ENCODE measurements at regions not wholly inside any gene's neighbourhood (a gene's known extent, or its start where the extent isn't known, plus 50 kb on each side); places are given as distances from the start of the nearest gene placed in this dataset.

GRCh38 chr9:113665756-113666155 is 202.2 kb downstream of the RGS3 start:
- Histone ChIP-seq H3K4me3 (ENCODE audit: insufficient read depth, low read length) (no peak overlapping the region), H3K4me2 (ENCODE audit: insufficient read depth, low read length) (no peak overlapping the region), H3K79me2 (ENCODE audit: insufficient read depth, low read length) (no peaks in the 10 kb centered on the region), H2AFZ (ENCODE audit: low read length) (no peak overlapping the region), H3K4me1 (ENCODE audit: insufficient read depth, low read length) (no peaks in the 10 kb centered on the region), H3K36me3 (ENCODE audit: insufficient read depth, low read length) (no peaks in the 10 kb centered on the region), H3K27ac (ENCODE audit: low read depth, low read length) (no peak overlapping the region), H3K9me3 (ENCODE audit: low read depth, low read length) (no peaks in the 10 kb centered on the region), H4K20me1 (ENCODE audit: insufficient read depth, low read length) (no peaks in the 10 kb centered on the region), H3K27me3 (ENCODE audit: insufficient read depth, low read length) (peaks cover 15% of the 10 kb centered on the region)
- no peak for TF ChIP-seq CTCF (IDR thresholded peaks at IDR 0.05; ENCODE audit: extremely low read depth, low read depth, low read length)
- DNase-seq (ENCODE audit: insufficient read length, low spot score, missing footprints) = no peak

GRCh38 chr9:113668061-113668460 is 204.5 kb downstream of the RGS3 start:
- Histone ChIP-seq H3K4me3 (ENCODE audit: insufficient read depth, low read length) (no peak overlapping the region), H3K27ac (ENCODE audit: low read depth, low read length) (no peak overlapping the region), H3K36me3 (ENCODE audit: insufficient read depth, low read length) (no peaks in the 10 kb centered on the region), H3K4me1 (ENCODE audit: insufficient read depth, low read length) (no peaks in the 10 kb centered on the region), H3K79me2 (ENCODE audit: insufficient read depth, low read length) (no peaks in the 10 kb centered on the region), H3K4me2 (ENCODE audit: insufficient read depth, low read length) (no peak overlapping the region), H2AFZ (ENCODE audit: low read length) (no peak overlapping the region), H4K20me1 (ENCODE audit: insufficient read depth, low read length) (no peaks in the 10 kb centered on the region), H3K27me3 (ENCODE audit: insufficient read depth, low read length) (peaks cover 8% of the 10 kb centered on the region), H3K9me3 (ENCODE audit: low read depth, low read length) (no peaks in the 10 kb centered on the region)
- no peak for DNase-seq (ENCODE audit: insufficient read length, low spot score, missing footprints)
- TF ChIP-seq CTCF (IDR thresholded peaks at IDR 0.05; ENCODE audit: extremely low read depth, low read depth, low read length) = no peak

- no peaks in the 10 kb centered on the region for H3K79me2 ChIP-seq (ENCODE audit: insufficient read depth, low read length)
- H3K4me2 ChIP-seq (ENCODE audit: insufficient read depth, low read length) = no peak overlapping the region
- H3K4me1 ChIP-seq (ENCODE audit: insufficient read depth, low read length) = peaks cover 12% of the 10 kb centered on the region
- H3K9me3 ChIP-seq (ENCODE audit: low read depth, low read length) = no peaks in the 10 kb centered on the region
- H3K27ac ChIP-seq (ENCODE audit: low read depth, low read length) = no peak overlapping the region
- H4K20me1 ChIP-seq (ENCODE audit: insufficient read depth, low read length) = no peaks in the 10 kb centered on the region
- no peaks in the 10 kb centered on the region for H3K36me3 ChIP-seq (ENCODE audit: insufficient read depth, low read length)
- no peak for TF ChIP-seq CTCF (IDR thresholded peaks at IDR 0.05; ENCODE audit: extremely low read depth, low read depth, low read length)
- no peak overlapping the region for H3K4me3 ChIP-seq (ENCODE audit: insufficient read depth, low read length)
- peaks cover 8% of the 10 kb centered on the region for H3K27me3 ChIP-seq (ENCODE audit: insufficient read depth, low read length)
- no peak overlapping the region for H2AFZ ChIP-seq (ENCODE audit: low read length)
- DNase-seq (ENCODE audit: insufficient read length, low spot score, missing footprints) = no peak
Measured at GRCh38 chr9:113669522-113670115, 206.1 kb downstream of the RGS3 start.

- no peaks in the 10 kb centered on the region for H3K36me3 ChIP-seq (ENCODE audit: insufficient read depth, low read length)
- DNase-seq (ENCODE audit: insufficient read length, low spot score, missing footprints) = no peak
- no peaks in the 10 kb centered on the region for H3K79me2 ChIP-seq (ENCODE audit: insufficient read depth, low read length)
- peaks cover 33% of the 10 kb centered on the region for H3K4me1 ChIP-seq (ENCODE audit: insufficient read depth, low read length)
- no peaks in the 10 kb centered on the region for H3K9me3 ChIP-seq (ENCODE audit: low read depth, low read length)
- no peaks in the 10 kb centered on the region for H3K27me3 ChIP-seq (ENCODE audit: insufficient read depth, low read length)
- no peak overlapping the region for H2AFZ ChIP-seq (ENCODE audit: low read length)
- no peak for TF ChIP-seq CTCF (IDR thresholded peaks at IDR 0.05; ENCODE audit: extremely low read depth, low read depth, low read length)
- H3K4me3 ChIP-seq (ENCODE audit: insufficient read depth, low read length) = no peak overlapping the region
- peak overlapping the region; percentile 24 for H3K27ac ChIP-seq (ENCODE audit: low read depth, low read length)
- no peak overlapping the region for H3K4me2 ChIP-seq (ENCODE audit: insufficient read depth, low read length)
- H4K20me1 ChIP-seq (ENCODE audit: insufficient read depth, low read length) = no peaks in the 10 kb centered on the region
Measured at GRCh38 chr9:113673726-113674125, 202.4 kb upstream of the ZNF618 start.

All from osteoblast (primary cell).